ENCODE measurements at regions not wholly inside any gene's neighbourhood (a gene's known extent, or its start where the extent isn't known, plus 50 kb on each side); places are given as distances from the start of the nearest gene placed in this dataset.
A peak's percentile ranks its signal among the peaks of the same experiment; 100 is the strongest.

DNA sequence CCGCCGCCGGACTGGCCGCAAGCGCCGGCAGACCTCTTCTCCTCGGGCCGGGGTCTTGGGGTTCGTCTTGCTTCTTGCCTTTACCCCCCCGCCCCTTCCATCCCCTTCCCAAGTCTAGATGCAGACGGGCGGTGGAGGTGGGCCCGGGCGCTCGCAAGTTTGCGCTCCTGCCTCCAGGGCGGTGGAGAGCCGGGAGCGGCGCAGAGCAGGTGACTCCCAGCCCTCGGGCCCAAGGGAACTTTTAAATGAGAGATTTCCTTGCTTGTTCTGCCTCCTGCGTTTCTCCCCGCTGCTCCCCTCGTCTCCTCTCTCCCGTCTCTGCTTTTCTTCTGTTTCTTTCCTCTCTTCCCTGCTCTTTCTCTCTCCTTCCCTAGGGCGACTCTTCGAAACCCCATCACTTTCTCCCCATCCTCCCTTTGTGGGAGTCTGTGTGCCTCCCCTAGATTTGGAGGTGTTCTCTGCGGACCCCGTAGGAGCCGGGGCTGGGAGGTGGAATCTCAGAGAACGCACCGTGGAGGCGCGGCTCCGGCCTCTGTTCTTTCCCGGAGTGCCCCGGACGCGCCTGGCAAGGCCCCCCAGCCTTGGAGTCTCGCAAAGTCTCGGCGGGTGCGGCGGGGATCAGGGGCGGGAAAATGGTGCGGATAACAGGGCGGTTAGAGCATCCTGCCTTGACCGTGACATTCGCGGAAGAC is 114.7 kb upstream of the MYL2 start (continued):
- no peak for TF ChIP-seq E2F6 (IDR thresholded peaks at IDR 0.05)
- TF ChIP-seq, protein P1, sequence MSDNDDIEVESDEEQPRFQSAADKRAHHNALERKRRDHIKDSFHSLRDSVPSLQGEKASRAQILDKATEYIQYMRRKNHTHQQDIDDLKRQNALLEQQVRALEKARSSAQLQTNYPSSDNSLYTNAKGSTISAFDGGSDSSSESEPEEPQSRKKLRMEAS (IDR thresholded peaks at IDR 0.05): no peak
- peak; percentile 19 for TF ChIP-seq ASH2L (IDR thresholded peaks at IDR 0.05; ENCODE audit: low read length)
